ENCODE measurements at regions not wholly inside any gene's neighbourhood (a gene's known extent, or its start where the extent isn't known, plus 50 kb on each side); places are given as distances from the start of the nearest gene placed in this dataset.

GRCh38 chr5:122221857-122222256 lies 90.2 kb upstream of the SNCAIP start:
- no peak for TF ChIP-seq CTCF (IDR thresholded peaks at IDR 0.05; ENCODE audit: borderline replicate concordance, extremely low read depth, insufficient read depth)
- H3K27ac ChIP-seq (ENCODE audit: low read depth in 2 of 2, low read length in 2 of 2) = no peak overlapping the region
- no peak for FAIRE-seq
- peaks cover 0 to 5% (median 0%) of the 10 kb centered on the region in 3 donors for H3K9me3 ChIP-seq (ENCODE audit: control insufficient read depth in 2 of 3, insufficient read depth in 1 of 3, low read length in 3 of 3)
- H3K27me3 ChIP-seq (ENCODE audit: control insufficient read depth, insufficient read depth, low read length) = no peaks in the 10 kb centered on the region
- H3K9ac ChIP-seq (ENCODE audit: low read length in 3 of 3) = no peak overlapping the region
- intact Hi-C loops (cut with DNase I) = no loop called here
- H3K4me1 ChIP-seq (ENCODE audit: control insufficient read depth in 2 of 3, insufficient read depth in 2 of 3, low read depth in 1 of 3, low read length in 3 of 3) = no peaks in the 10 kb centered on the region
- H3K36me3 ChIP-seq (ENCODE audit: control insufficient read depth in 2 of 3, insufficient read depth in 3 of 3, low read length in 3 of 3) = no peaks in the 10 kb centered on the region
- H3K4me3 ChIP-seq (ENCODE audit: low read length in 3 of 3) = no peak overlapping the region
- no peak for DNase-seq

GRCh38 chr5:122222580-122222979 lies 89.5 kb upstream of the SNCAIP start:
- intact Hi-C loops (cut with DNase I) = no loop called here
- H3K4me3 ChIP-seq (ENCODE audit: low read length in 3 of 3) = no peak overlapping the region
- H3K4me1 ChIP-seq (ENCODE audit: control insufficient read depth in 2 of 3, insufficient read depth in 2 of 3, low read depth in 1 of 3, low read length in 3 of 3) = no peaks in the 10 kb centered on the region
- no peaks in the 10 kb centered on the region for H3K27me3 ChIP-seq (ENCODE audit: control insufficient read depth, insufficient read depth, low read length)
- H3K9ac ChIP-seq (ENCODE audit: low read length in 3 of 3) = no peak overlapping the region
- no peak overlapping the region for H3K27ac ChIP-seq (ENCODE audit: low read depth in 2 of 2, low read length in 2 of 2)
- FAIRE-seq (no peak), DNase-seq (no peak)
- no peaks in the 10 kb centered on the region for H3K36me3 ChIP-seq (ENCODE audit: control insufficient read depth in 2 of 3, insufficient read depth in 3 of 3, low read length in 3 of 3)
- peaks cover 0 to 5% (median 0%) of the 10 kb centered on the region in 3 donors for H3K9me3 ChIP-seq (ENCODE audit: control insufficient read depth in 2 of 3, insufficient read depth in 1 of 3, low read length in 3 of 3)
- TF ChIP-seq CTCF (IDR thresholded peaks at IDR 0.05; ENCODE audit: borderline replicate concordance, extremely low read depth, insufficient read depth) = no peak

- no peak for TF ChIP-seq CTCF (IDR thresholded peaks at IDR 0.05; ENCODE audit: borderline replicate concordance, extremely low read depth, insufficient read depth)
- Histone ChIP-seq H3K27me3 (ENCODE audit: control insufficient read depth, insufficient read depth, low read length) (no peaks in the 10 kb centered on the region), H3K9me3 (ENCODE audit: control insufficient read depth in 2 of 3, insufficient read depth in 1 of 3, low read length in 3 of 3) (peaks cover 0 to 2% (median 0%) of the 10 kb centered on the region in 3 donors), H3K9ac (ENCODE audit: low read length in 3 of 3) (no peak overlapping the region), H3K4me3 (ENCODE audit: low read length in 3 of 3) (no peak overlapping the region), H3K27ac (ENCODE audit: low read depth in 2 of 2, low read length in 2 of 2) (no peak overlapping the region), H3K4me1 (ENCODE audit: control insufficient read depth in 2 of 3, insufficient read depth in 2 of 3, low read depth in 1 of 3, low read length in 3 of 3) (no peaks in the 10 kb centered on the region), H3K36me3 (ENCODE audit: control insufficient read depth in 2 of 3, insufficient read depth in 3 of 3, low read length in 3 of 3) (no peaks in the 10 kb centered on the region)
- DNase-seq (no peak), FAIRE-seq (no peak)
- intact Hi-C loops (cut with DNase I) = no loop called here
Measured at GRCh38 chr5:122228728-122229392, 83.2 kb upstream of the SNCAIP start.

- no peak overlapping the region for H3K9ac ChIP-seq (ENCODE audit: low read length in 3 of 3)
- H3K36me3 ChIP-seq (ENCODE audit: control insufficient read depth in 2 of 3, insufficient read depth in 3 of 3, low read length in 3 of 3) = no peaks in the 10 kb centered on the region
- no peak overlapping the region for H3K27ac ChIP-seq (ENCODE audit: low read depth in 2 of 2, low read length in 2 of 2)
- no peak overlapping the region for H3K4me3 ChIP-seq (ENCODE audit: low read length in 3 of 3)
- H3K4me1 ChIP-seq (ENCODE audit: control insufficient read depth in 2 of 3, insufficient read depth in 2 of 3, low read depth in 1 of 3, low read length in 3 of 3) = no peaks in the 10 kb centered on the region
- intact Hi-C loops (cut with DNase I) = no loop called here
- no peaks in the 10 kb centered on the region for H3K27me3 ChIP-seq (ENCODE audit: control insufficient read depth, insufficient read depth, low read length)
- TF ChIP-seq CTCF (IDR thresholded peaks at IDR 0.05; ENCODE audit: borderline replicate concordance, extremely low read depth, insufficient read depth) = no peak
- no peak for FAIRE-seq
- H3K9me3 ChIP-seq (ENCODE audit: control insufficient read depth in 2 of 3, insufficient read depth in 1 of 3, low read length in 3 of 3) = no peaks in the 10 kb centered on the region
- DNase-seq = no peak
Measured at GRCh38 chr5:122229551-122229950, 82.5 kb upstream of the SNCAIP start.

Data from kidney (tissue), 13 donors.